ENCODE measurements at regions not wholly inside any gene's neighbourhood (a gene's known extent, or its start where the extent isn't known, plus 50 kb on each side); places are given as distances from the start of the nearest gene placed in this dataset.

- TF ChIP-seq CTCF (IDR thresholded peaks at IDR 0.05) (no peak), POLR2A (IDR thresholded peaks at IDR 0.05) (no peak)
These were observed 249.9 kb downstream of the AEBP2 start for GRCh38 chr12:19689226-19689625.
